CD4-positive, alpha-beta memory T cell (primary cell): ENCODE measurements at regions not wholly inside any gene's neighbourhood (a gene's known extent, or its start where the extent isn't known, plus 50 kb on each side); places are given as distances from the start of the nearest gene placed in this dataset.
"Not testable (repeated sequence)": the region's sequence is repeated elsewhere in the genome, so short reads cannot be mapped to it uniquely, and the experiment has no call there.

Experiments used
- CTCF ChIA-PET: fragments of 350-600 bp; sonication (Branson Sonifier 250); formaldehyde crosslinking; loops from one replicate; lab custom pipeline; 2021; ENCODE audit warnings: inconsistent platforms; ENCODE audit not compliant: partially characterized antibody; lab: Charles Lee
- POLR2A ChIA-PET: fragments of 350-600 bp; sonication (Branson Sonifier 250); formaldehyde crosslinking; loops from one replicate; lab custom pipeline; 2021; ENCODE audit not compliant: partially characterized antibody; lab: Charles Lee
- DNase-seq, 5 donors: peaks; one replicate each; pipeline versions ENCODE4 v3.0.0 to v3.0.0-alpha.2; 2020 to 2022; ENCODE audit warnings: mixed read lengths in 1 of 5
- H3K27ac ChIP-seq: one replicate; pipeline ENCODE4 v1.7.0; 2013; ENCODE audit warnings: low read depth, low read length
- H3K27me3 ChIP-seq: 2 replicates; pipeline ENCODE4 v1.7.0; 2013; ENCODE audit warnings: mild to moderate bottlenecking, low read length, moderate library complexity; ENCODE audit not compliant: insufficient read depth
- H3K36me3 ChIP-seq: 2 replicates; pipeline ENCODE4 v1.7.0; 2013; ENCODE audit warnings: mild to moderate bottlenecking, low read length, moderate library complexity; ENCODE audit not compliant: insufficient read depth
- H3K4me1 ChIP-seq: 2 replicates; pipeline ENCODE4 v1.7.0; 2013; ENCODE audit warnings: mild to moderate bottlenecking, low read length, moderate library complexity; ENCODE audit not compliant: insufficient read depth
- H3K4me3 ChIP-seq, 2 donors: one replicate each; pipeline ENCODE4 v1.7.0; 2013; ENCODE audit warnings: low read length in 2 of 2, mild to moderate bottlenecking in 1 of 2
- H3K9me3 ChIP-seq, 2 donors: one replicate each; pipeline ENCODE4 v1.7.0; 2013; ENCODE audit warnings: low read length in 2 of 2, control low read depth in 1 of 2; ENCODE audit not compliant: control insufficient read depth in 1 of 2
- H3K27ac Mint-ChIP-seq, 7 donors: one replicate each; pipeline ENCODE4 v1.8.0; 2020 to 2021; ENCODE audit warnings: mixed read lengths in 7 of 7, mild to moderate bottlenecking in 6 of 7, inconsistent platforms in 3 of 7, moderate library complexity in 3 of 7
- H3K27me3 Mint-ChIP-seq, 2 donors: one replicate each; pipeline ENCODE4 v1.8.0; 2020 to 2021; ENCODE audit warnings: mixed read lengths in 2 of 2
- H3K36me3 Mint-ChIP-seq, 2 donors: one replicate each; pipeline ENCODE4 v1.8.0; 2020 to 2021; ENCODE audit warnings: mixed read lengths in 2 of 2, inconsistent platforms in 1 of 2, mild to moderate bottlenecking in 1 of 2
- H3K4me1 Mint-ChIP-seq, 4 donors: one replicate each; pipeline ENCODE4 v1.8.0; 2020 to 2021; ENCODE audit warnings: mixed read lengths in 4 of 4, mild to moderate bottlenecking in 1 of 4
- H3K4me3 Mint-ChIP-seq, 8 donors: one replicate each; pipeline ENCODE4 v1.8.0; 2020 to 2021; ENCODE audit warnings: mixed read lengths in 8 of 8, mild to moderate bottlenecking in 7 of 8, moderate library complexity in 6 of 8, inconsistent platforms in 3 of 8
- H3K9me3 Mint-ChIP-seq, 8 donors: one replicate each; pipeline ENCODE4 v1.8.0; 2020 to 2021; ENCODE audit warnings: mixed read lengths in 8 of 8, mild to moderate bottlenecking in 5 of 8, inconsistent platforms in 3 of 8, moderate library complexity in 1 of 8
- intact Hi-C: fragments of 100-400 bp; cut with micrococcal nuclease; formaldehyde crosslinking; loops from one replicate; pipeline ENCODE4 v1.15.1; 2023

DNA sequence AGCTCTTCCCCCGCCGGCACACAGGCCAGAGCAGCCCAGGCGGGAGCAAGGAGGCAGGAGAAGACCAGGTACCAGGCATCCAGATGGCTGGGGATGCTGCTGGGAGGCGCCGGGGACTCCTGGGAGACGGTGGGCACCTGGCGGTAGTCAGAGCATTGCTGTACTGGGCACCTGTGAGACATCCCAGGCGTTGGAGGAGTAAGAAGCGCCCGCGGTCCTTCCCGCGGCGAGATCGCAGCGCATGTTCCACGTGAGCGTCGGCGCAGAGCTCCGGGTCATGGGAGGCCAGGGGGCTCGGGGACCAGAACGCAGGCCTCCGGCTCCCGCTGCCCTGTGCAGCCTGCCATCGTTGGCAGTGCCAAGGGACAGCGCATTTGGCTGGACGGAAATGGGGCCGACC lies 293.7 kb upstream of the CDYL start:
- H3K4me3 Mint-ChIP-seq, result no peak overlapping the region

DNA sequence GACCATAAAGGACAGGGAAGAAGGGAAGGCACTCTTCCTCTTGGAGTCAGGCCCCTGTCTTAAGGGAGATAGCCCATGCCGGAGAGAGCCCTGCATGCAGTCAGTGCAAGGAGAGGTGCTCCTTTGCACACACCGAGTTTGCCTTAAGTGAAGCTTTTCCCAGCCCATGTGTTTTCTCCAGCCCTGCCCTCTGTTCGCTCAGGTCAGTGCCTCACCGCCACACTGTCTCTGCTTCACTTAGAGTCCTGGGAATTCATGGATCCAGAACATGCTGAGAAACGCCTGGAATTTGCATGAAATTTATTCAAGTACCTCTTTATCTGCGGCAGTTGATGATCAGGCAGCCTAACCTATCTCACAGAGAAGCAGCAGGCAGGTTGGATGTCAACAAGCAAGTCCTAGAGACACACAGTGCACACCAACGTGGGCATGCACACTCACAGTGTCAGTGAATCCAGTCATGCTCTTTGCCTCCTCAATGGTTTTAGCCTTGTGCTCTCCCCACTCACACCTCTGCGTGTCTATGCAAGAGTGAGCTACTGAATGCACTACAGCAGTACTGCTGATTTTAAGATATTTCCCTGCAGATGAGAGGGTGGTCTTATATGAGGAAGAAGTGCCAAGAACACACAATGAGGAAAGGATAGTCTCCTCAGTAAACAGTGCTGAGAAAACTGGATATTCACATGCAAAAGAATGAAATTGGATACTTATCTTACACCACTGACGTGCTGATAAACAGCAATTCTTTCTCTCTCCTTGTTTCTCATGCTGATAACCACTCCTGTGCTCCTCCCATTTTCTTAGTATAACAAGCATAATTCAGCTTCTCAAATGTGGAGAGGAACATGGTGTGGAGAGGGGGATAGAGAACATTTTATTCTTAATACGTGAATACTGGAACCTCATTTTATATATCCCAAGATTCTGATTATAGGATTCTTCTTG lies 295.1 kb upstream of the CDYL start:
- H3K4me1 Mint-ChIP-seq, result no peaks in the 10 kb centered on the region
- Histone ChIP-seq H3K4me3 (no peak overlapping the region), H3K36me3 (no peaks in the 10 kb centered on the region), H3K9me3 (no peaks in the 10 kb centered on the region), H3K27me3 (no peaks in the 10 kb centered on the region), H3K4me1 (no peaks in the 10 kb centered on the region), H3K27ac (no peak overlapping the region)
- H3K4me3 Mint-ChIP-seq, result no peak overlapping the region
- H3K27ac Mint-ChIP-seq, result no peak overlapping the region
- ChIA-PET POLR2A (no interaction called here), CTCF (interaction anchor here (0.5 kb wide), 1 partner anchor 73 kb away, joined by 3 read pairs; no protein-coding TSS in a partner anchor)
- intact Hi-C loops, result no loop called here
- no peak for DNase-seq
- H3K36me3 Mint-ChIP-seq, result no peaks in the 10 kb centered on the region
- peaks cover 5 to 20% of the 10 kb centered on the region in 2 donors for H3K27me3 Mint-ChIP-seq
- H3K9me3 Mint-ChIP-seq, result peaks cover 0 to 5% (median 0%) of the 10 kb centered on the region in 8 donors

More for the DNA sequence above, 293.7 kb upstream of the CDYL start:
- no peak overlapping the region for H3K27ac ChIP-seq
- Mint-ChIP-seq H3K27me3 (peaks cover 0 to 20% of the 10 kb centered on the region in 2 donors), H3K36me3 (no peaks in the 10 kb centered on the region), H3K9me3 (peaks cover 0 to 7% (median 3%) of the 10 kb centered on the region in 8 donors), H3K4me1 (no peaks in the 10 kb centered on the region), H3K27ac (no peak overlapping the region)
- no peaks in the 10 kb centered on the region for H3K4me1 ChIP-seq
- no peak overlapping the region for H3K4me3 ChIP-seq
- H3K27me3 ChIP-seq, result no peaks in the 10 kb centered on the region
- DNase-seq, result no peak
- H3K36me3 ChIP-seq, result no peaks in the 10 kb centered on the region
- no peaks in the 10 kb centered on the region for H3K9me3 ChIP-seq
- CTCF ChIA-PET, result no interaction called here
- intact Hi-C loops, result no loop called here
- POLR2A ChIA-PET, result no interaction called here

DNA sequence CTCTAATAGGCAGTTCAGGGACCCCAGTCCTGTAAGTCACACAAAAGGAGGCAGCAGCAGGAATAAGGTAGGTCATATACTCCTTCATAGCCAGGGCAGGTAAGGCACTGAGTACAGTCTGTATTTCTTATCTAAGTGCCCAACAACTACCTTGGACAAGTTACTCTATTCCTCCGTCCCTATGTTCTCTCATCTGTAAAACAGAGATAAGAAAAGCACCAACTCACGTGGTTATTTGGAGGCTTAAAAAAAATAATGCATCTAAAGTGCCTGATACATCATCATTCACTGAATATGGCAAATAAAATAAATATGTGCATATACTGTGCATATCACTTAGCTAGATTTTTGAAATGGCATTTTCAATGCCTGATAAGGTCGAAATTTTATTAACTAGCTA lies 298.1 kb upstream of the CDYL start:
- Mint-ChIP-seq H3K4me1 (no peaks in the 10 kb centered on the region), H3K27me3 (peaks cover 5 to 17% of the 10 kb centered on the region in 2 donors), H3K27ac (no peak overlapping the region), H3K9me3 (peaks cover 0 to 6% (median 1%) of the 10 kb centered on the region in 8 donors), H3K36me3 (no peaks in the 10 kb centered on the region), H3K4me3 (no peak overlapping the region)
- Histone ChIP-seq H3K9me3 (no peaks in the 10 kb centered on the region), H3K27me3 (no peaks in the 10 kb centered on the region), H3K4me1 (no peaks in the 10 kb centered on the region), H3K27ac (no peak overlapping the region), H3K36me3 (no peaks in the 10 kb centered on the region), H3K4me3 (no peak overlapping the region)
- ChIA-PET CTCF (no interaction called here), POLR2A (no interaction called here)
- intact Hi-C loops, result no loop called here
- DNase-seq, result no peak

DNA sequence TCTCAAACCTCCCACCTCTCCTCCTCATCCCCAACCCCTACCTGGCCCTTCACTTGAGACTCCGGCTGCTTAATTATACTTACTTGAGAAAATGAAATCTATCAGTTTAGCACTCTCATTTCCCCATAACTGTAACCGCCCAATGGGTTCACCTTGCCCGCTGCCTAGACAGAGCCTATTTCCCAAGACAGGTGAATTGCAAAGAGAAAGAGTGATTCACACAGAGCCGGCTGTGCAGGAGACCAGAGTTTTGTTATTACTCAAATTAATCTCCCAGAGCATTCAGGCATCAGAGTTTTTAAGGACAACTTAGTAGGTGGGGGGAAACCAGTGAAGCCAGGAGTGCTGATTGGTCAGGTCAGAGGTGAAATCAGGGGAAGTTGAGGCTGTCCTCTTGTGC lies 301.4 kb upstream of the CDYL start:
- Mint-ChIP-seq H3K9me3 (peaks cover 0 to 34% (median 22%) of the 10 kb centered on the region in 8 donors), H3K36me3 (peaks cover 0 to 4% of the 10 kb centered on the region in 2 donors), H3K4me3 (no peak overlapping the region), H3K4me1 (no peaks in the 10 kb centered on the region), H3K27ac (no peak overlapping the region), H3K27me3 (peaks cover 5 to 10% of the 10 kb centered on the region in 2 donors)
- no peaks in the 10 kb centered on the region for H3K9me3 ChIP-seq
- ChIA-PET CTCF (no interaction called here), POLR2A (no interaction called here)
- DNase-seq, result no peak
- H3K4me1 ChIP-seq, result no peaks in the 10 kb centered on the region
- no peak overlapping the region for H3K4me3 ChIP-seq
- no peaks in the 10 kb centered on the region for H3K36me3 ChIP-seq
- no peak overlapping the region for H3K27ac ChIP-seq
- no peaks in the 10 kb centered on the region for H3K27me3 ChIP-seq
- intact Hi-C loops, result no loop called here

DNA sequence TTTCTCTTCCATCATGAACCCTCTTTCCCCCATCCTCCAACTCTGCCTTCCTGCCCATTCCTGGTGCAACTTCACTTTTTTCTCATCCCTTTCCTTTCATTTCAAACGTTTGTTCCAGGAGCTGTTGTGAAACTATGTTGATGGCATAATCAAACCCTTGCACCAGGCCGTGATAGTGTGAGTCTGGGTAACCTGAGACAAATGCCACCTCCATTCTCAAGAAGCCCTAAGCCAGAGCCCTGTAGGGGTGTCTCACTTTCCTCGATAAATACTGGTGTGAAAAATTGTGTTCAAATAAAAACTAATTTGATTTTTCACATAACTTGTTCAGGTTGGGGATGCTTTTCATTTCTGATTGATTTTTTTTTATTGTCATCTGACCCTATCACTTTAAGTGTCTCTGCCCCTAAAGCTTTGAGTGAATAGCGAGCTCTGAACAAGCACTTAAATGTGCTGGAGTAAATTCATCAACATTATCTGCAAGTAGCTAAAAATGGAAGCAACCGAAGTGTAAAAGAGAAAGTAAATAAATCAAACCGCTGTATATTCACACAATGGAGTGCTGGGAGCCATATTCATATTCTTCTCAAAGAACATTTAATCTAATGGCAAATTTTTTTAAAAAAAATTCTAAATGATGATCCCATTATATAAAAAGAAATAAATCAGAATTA lies 303.1 kb upstream of the CDYL start:
- ChIA-PET POLR2A (no interaction called here), CTCF (no interaction called here)
- Mint-ChIP-seq H3K4me1 (no peaks in the 10 kb centered on the region), H3K27ac (no peak overlapping the region), H3K27me3 (peaks cover 0 to 7% of the 10 kb centered on the region in 2 donors), H3K4me3 (no peak overlapping the region), H3K9me3 (peaks cover 0 to 34% (median 24%) of the 10 kb centered on the region in 8 donors), H3K36me3 (peaks cover 0 to 4% of the 10 kb centered on the region in 2 donors)
- no peaks in the 10 kb centered on the region for H3K36me3 ChIP-seq
- no peak for DNase-seq
- no peak overlapping the region for H3K4me3 ChIP-seq
- no peak overlapping the region for H3K27ac ChIP-seq
- no peaks in the 10 kb centered on the region for H3K4me1 ChIP-seq
- no peaks in the 10 kb centered on the region for H3K9me3 ChIP-seq
- H3K27me3 ChIP-seq, result no peaks in the 10 kb centered on the region
- intact Hi-C loops, result no loop called here

DNA sequence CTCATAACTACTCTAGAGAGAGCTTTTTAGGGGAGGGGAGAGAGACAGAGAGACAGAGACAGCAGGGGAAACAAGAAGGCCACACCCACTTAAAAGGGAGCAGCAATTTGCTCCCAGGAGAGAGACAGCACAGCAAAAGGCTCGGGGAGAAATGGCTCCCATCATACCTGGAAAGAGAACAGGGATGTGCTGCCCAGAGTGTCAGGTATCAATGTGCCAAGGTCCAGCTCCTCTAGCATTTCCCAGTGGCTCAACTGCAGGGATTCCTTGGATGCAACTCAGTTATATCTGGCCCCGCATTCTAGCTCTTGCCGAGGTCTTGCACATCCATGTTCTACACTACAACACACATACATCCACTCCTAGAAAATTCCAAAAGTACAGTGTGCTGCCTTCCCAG lies 304.0 kb upstream of the CDYL start:
- H3K9me3 ChIP-seq, result no peaks in the 10 kb centered on the region
- Mint-ChIP-seq H3K9me3 (peaks cover 0 to 34% (median 24%) of the 10 kb centered on the region in 8 donors), H3K4me1 (no peaks in the 10 kb centered on the region), H3K27me3 (peaks cover 0 to 7% of the 10 kb centered on the region in 2 donors), H3K4me3 (no peak overlapping the region), H3K36me3 (peaks cover 0 to 4% of the 10 kb centered on the region in 2 donors), H3K27ac (no peak overlapping the region)
- CTCF ChIA-PET, result no interaction called here
- intact Hi-C loops, result no loop called here
- H3K27ac ChIP-seq, result no peak overlapping the region
- no peaks in the 10 kb centered on the region for H3K27me3 ChIP-seq
- no peaks in the 10 kb centered on the region for H3K36me3 ChIP-seq
- H3K4me1 ChIP-seq, result no peaks in the 10 kb centered on the region
- POLR2A ChIA-PET, result no interaction called here
- no peak overlapping the region for H3K4me3 ChIP-seq
- DNase-seq, result no peak

DNA sequence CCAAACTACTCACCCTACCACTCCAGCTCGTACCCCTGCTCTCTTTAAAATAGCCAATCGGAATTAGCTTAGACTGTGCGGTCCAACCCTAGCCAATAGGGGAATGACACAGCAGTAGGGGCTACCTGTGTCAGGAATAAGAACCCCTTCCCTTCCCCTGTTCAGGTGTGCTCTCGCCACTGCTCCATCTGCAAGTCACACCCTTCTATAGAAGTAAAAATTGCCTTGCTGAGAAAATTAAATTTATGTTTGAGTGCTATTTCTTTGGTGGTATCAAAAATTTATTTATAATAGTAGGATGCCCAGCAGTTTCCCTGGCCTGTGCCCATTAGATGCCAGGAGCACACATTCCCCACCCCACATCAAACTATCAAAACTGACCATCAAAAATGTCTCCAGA lies 304.7 kb upstream of the CDYL start:
- H3K36me3 Mint-ChIP-seq, H3K9me3 ChIP-seq, H3K27ac Mint-ChIP-seq, H3K4me1 ChIP-seq, CTCF ChIA-PET, POLR2A ChIA-PET, H3K27ac ChIP-seq, H3K4me3 ChIP-seq, H3K27me3 ChIP-seq, H3K4me1 Mint-ChIP-seq, DNase-seq, intact Hi-C loops, H3K4me3 Mint-ChIP-seq, H3K36me3 ChIP-seq, H3K27me3 Mint-ChIP-seq: not testable (repeated sequence)
- H3K9me3 Mint-ChIP-seq, result peaks cover 0 to 34% (median 24%) of the 10 kb centered on the region in 8 donors
